ENCODE measurements at regions not wholly inside any gene's neighbourhood (a gene's known extent, or its start where the extent isn't known, plus 50 kb on each side); places are given as distances from the start of the nearest gene placed in this dataset.

DNA sequence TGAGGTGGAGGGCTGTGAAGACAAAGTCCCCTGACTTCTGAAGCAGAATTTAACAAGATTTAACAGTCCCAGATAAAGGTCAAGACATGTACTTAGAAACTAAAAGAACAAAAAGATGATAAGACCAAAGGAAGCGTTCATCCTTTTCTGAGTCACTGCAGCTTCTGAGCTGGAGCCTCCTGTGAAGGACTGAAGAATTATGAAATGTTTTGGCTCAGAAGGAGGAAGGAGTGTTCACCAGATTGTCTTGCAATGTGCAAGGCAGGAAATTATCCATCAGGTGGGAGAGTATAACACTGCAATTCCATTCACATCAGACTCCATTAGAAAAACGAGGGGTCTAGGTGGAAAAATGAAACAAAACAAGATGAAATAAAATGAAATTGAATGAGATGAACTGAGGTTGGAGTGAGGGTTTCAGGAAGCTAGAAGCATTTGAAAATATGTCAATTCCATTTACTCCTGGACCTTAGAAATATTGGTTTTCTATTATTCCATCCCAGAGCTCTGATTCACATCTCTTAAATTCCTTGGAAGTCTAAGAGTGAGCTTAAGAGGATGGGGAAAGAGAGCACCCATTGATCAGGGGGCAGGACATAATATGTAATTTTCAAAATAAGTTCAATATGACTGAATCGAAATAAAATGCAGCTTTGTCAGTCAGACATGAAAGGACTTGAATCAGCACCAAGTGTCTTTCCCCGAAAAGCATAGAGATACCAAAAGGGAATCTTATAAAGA lies 186.1 kb upstream of the LNX1 start:
- no peak for DNase-seq (ENCODE audit: low read depth in 3 of 3)

DNA sequence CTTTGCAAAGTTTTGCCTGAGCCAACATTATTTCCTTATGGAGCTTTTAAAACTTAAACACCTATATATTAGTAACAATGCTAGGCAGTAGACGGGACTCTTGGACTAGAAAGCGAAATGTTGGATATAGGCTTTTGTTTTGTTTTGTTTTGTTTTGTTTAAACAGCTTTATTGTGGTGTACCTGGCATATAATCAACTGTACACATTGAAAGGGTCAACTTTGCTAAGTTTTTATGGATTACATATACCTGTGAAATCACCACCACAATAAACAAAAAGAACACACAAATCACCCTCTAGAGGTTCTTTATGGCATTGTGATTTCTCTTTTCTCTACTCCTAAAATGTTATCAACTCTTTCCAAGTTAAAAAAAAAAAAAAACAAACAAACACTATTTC lies 184.9 kb upstream of the LNX1 start:
- DNase-seq (ENCODE audit: low read depth in 3 of 3): no peak

- no peak for DNase-seq (ENCODE audit: low read depth in 3 of 3)
These were observed 184.1 kb upstream of the LNX1 start for GRCh38 chr4:53775381-53775780.

DNA sequence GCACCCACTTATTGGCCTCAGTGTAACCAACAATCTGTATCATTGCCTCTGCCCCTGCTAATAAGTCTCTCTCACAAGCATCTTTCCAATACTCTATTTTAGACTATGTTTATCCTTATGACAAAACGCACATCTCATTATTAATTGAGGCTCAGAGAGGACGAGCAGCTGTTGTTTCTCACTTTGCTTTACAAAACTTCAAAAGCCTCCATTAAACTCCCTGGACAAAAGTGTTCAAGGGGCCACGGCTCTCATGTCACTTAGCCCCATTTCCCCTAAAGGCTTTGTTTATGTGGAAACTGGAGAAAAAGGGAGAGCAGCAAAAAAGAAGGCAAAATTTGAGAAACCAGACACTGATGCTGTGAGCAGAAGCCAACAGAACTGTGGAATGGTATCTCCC lies 180.0 kb upstream of the LNX1 start:
- DNase-seq (ENCODE audit: low read depth in 3 of 3): no peak

- DNase-seq (ENCODE audit: low read depth in 3 of 3): no peak
These were observed 176.2 kb upstream of the LNX1 start for GRCh38 chr4:53767482-53767881.

DNA sequence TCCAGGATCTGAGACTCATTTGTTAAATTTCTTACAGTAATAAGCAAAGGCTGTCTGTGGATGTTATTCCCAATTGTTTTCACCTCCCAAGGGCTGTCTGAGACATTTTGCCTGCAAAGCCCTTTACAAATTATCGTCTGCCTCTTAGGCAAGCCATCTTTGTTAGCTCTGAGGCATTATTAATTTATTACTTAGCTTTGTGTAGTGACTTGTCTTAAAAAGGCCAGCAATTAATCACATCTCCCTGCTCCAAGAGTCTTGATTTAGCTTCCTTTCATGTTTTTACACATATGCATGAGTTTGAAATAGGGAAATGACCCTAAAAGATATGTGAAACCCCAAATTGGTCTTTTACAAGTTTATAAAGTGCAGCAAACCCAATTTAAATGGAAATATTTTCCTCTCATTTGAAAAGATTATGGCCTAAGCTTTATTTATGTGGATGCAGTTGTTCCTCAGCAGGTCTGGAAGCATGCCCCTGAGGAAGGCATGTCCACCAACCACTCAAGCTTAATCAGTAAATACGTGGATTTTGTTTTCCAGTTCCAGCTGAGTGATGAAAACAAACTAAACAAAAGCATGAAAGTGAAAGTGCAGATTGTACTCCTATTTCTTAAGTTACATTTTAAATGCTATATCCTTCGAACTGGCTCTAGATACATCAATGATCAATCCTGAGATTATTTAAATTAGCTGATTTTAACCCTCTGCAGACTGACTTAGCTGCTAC lies 173.6 kb upstream of the LNX1 start:
- DNase-seq (ENCODE audit: low read depth in 3 of 3): no peak

- no peak for DNase-seq (ENCODE audit: low read depth in 3 of 3)
These were observed 172.7 kb upstream of the LNX1 start for GRCh38 chr4:53763813-53764597.

GRCh38 chr4:53755656-53756055 lies 164.4 kb upstream of the LNX1 start:
- no peak for DNase-seq (ENCODE audit: low read depth in 3 of 3)

GRCh38 chr4:53752124-53752523 lies 160.8 kb upstream of the LNX1 start:
- DNase-seq (ENCODE audit: low read depth in 3 of 3): no peak

GRCh38 chr4:53748328-53748772 lies 157.1 kb upstream of the LNX1 start:
- no peak for DNase-seq (ENCODE audit: low read depth in 3 of 3)

DNA sequence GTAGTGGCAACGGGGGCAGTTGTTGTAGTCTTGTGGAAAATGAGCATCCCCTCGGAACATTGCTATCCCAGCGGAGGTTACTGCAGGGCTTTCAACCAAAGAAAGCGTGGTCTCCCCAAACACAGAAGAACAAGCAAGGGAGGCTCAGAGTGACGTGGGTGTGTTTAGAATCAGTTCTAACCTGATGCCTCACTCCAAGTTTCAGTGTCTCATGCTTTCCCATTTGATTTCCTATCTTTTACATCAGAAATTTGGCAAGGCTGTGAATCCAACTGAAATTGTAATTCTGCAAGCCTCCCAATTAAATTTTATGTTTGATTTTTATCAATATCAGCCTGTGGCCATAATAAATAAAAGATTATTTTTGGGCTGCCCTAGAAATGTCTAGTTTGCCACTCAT lies 156.1 kb upstream of the LNX1 start:
- DNase-seq (ENCODE audit: low read depth in 3 of 3): no peak

DNA sequence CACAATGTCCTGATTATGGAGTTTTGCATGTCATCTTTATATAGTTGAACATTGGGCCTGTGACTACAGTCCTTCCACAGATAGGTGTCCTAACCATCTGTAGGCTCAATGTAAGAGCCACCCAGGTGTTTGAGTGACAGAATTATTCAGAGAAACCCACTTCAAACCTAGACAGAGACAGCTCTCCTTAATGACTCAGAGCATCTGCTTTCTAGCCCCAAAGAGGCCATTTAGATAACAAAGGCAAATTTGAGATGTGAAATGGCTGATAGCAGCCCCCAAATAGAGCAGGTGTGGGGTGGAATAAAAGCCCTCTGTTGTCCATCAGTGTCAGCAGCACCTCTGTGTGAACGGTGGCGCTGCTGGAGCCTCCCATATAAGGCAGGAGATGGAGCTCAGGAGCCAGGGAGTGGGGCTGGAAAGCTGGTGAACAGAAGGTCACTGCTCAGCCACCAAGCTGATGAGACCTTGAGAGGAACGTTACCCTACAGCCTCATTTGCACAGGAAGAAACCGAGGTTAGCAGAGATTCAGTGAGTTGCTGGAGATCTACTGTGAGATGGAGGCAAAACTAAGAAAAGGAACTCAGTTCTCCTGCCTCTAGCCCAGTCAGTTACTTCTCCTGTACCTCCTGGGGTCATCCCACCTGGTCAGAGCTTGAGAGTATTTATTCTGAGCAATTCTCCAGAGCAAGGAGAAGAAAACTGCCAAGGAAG lies 153.3 kb upstream of the LNX1 start:
- DNase-seq (ENCODE audit: low read depth in 3 of 3): no peak

GRCh38 chr4:53734584-53735353 lies 143.5 kb upstream of the LNX1 start:
- DNase-seq (ENCODE audit: low read depth in 3 of 3): no peak

- DNase-seq (ENCODE audit: low read depth in 3 of 3): no peak
These were observed 142.9 kb upstream of the LNX1 start for GRCh38 chr4:53734182-53734581.

DNA sequence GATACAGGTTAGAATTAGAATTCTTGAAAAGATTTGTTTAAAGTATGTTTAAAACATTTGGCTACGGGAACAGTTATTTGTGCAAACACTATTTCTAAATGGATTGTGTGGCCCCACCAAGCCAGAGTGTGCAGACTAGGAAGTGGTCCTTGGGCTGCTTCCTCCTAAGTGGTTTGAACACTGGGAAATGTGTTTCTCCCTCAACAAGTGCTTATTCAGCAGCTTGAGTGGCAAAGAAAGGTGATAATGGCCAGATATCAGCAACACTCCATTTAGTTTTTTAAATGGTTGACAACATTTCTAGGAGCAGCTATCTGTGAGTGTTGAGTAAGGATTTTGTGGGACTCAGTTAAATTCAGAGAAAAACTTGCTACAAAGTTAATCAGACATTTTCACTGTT lies 141.4 kb upstream of the LNX1 start:
- DNase-seq (ENCODE audit: low read depth in 3 of 3): no peak

DNA sequence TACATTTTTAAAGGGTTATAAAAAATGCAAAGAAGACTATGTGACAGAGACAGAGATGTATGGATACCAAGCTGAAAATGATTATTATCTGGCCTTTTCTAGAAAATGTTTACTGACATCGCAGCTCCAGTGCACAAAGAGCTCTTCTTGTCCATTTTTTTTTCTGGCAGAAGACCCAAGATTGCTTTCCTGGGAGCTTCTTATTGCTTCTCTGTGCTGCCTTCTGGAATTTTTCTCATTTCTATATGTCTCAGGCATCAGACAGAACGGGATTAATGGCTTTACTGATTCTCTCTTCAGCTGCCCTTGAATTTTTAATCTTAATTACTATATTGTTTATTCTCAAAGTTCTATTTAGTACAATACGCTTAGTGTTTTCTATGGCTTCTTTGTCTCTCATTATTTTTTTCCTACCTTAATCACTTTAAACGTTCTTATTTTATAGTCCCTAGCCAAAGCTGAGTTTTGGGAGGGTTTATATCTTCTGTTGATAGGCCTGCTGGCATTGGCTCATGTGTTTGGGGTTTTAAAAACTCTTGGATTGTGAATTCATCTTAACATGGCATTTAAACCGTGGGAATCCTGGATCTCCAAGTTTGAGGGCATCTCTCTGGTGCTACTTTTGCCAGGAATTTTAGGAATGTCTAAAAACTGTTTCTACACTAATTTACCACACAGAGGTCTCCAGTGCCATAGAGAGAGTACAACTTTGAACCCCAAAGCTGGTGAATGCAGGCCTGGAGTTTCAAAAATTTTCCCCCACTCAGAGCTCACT lies 138.9 kb upstream of the LNX1 start:
- DNase-seq (ENCODE audit: low read depth in 3 of 3): no peak

DNA sequence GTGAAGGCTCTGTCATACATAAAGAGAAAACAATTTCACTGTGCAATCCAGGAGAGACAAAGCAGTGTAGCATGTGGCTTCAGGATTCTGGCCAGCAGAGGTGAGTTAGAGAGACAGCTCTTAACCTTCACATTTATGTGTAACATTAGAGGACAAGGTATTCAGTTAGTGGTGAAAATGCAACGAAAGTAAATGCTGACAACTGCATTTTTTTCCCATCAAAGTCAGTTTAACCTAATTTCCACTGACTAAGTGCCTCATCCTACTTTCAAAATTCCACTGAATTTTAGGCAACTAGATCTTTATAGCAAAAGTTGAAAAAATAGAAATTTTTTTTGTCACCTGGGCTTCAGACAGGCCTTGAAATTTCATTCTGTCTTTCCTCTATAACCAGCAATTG lies 130.8 kb upstream of the LNX1 start:
- DNase-seq (ENCODE audit: low read depth in 3 of 3): no peak

DNA sequence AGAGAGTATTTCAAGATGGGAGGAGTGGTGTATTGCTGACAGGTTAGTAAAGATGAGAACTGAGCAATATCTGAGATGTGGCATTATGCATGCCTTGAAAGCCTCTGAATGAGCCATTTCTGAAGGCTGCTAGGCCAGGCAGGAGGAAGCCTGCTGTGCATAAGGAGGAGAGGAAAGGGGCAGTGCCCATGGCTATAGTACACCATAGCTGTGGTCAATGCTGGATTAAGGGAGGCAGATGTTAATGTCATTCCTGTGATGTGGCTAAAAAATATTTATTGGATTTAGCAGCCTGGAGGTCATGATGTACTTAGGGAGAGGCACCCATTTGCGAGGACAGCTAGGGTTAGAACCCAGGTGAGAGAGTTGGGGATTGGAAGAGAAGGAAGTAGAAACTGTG lies 130.0 kb upstream of the LNX1 start:
- no peak for DNase-seq (ENCODE audit: low read depth in 3 of 3)

GRCh38 chr4:53720776-53721175 lies 129.5 kb upstream of the LNX1 start:
- DNase-seq (ENCODE audit: low read depth in 3 of 3): no peak

DNA sequence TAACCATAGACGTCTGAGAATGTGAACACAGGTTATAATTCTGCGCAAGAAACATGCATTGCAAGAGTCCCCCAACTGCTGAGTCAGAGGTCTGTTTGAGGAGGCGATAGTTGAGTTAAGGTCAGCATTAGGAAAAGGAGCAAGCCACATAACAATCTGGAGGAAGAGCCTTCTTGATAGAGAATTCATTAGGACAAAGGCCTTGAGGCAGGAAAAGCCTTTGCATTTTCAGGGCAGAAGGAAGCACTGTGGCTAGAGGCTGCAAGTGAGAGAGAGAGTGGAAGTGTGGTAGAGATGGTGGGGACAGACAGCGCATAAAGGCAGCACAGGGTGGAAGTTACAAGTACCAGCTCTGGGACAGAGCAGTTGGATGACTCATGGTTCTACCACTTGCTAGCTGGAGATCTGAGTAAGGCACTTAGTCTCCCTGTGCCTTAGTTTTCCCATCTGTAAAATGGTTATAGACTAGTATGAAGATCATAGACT lies 125.8 kb upstream of the LNX1 start:
- no peak for DNase-seq (ENCODE audit: low read depth in 3 of 3)

All from stimulated activated CD4-positive, alpha-beta T cell treated with anti-CD3 and anti-CD28 coated beads, TNF-alpha, amount 100 ng/mL, for 48 hours (primary cell).